SK-N-SH (cell line): ENCODE measurements at regions not wholly inside any gene's neighbourhood (a gene's known extent, or its start where the extent isn't known, plus 50 kb on each side); places are given as distances from the start of the nearest gene placed in this dataset.

Experiments
- CTCF ChIA-PET: fragments of 300-600, 350-600 bp; formaldehyde crosslinking; extraction: SDS; loops from one replicate; lab custom pipeline; 2021; lab: Yijun Ruan, JAX
- POLR2A ChIA-PET: fragments of 350-600 bp; sonication (Branson Sonifier 250); formaldehyde crosslinking; extraction: SDS; loops from one replicate; lab custom pipeline; 2020; ENCODE audit warnings: antibody characterized with exemption, inconsistent platforms; lab: Yijun Ruan, JAX
- DNase-seq: peaks from one replicate; pipeline ENCODE4 v3.0.0; 2012
- H2AFZ ChIP-seq: fragments of 200-600 bp; sonication (generic); 2 replicates; pipeline ENCODE4 v1.8.1; 2016; ENCODE audit warnings: antibody characterized with exemption, mild to moderate bottlenecking, low read depth
- H3F3A ChIP-seq: fragments of 200-600 bp; sonication (generic); replicated peaks from 2 replicates; pipeline ENCODE3; 2016; ENCODE audit warnings: antibody characterized with exemption, mild to moderate bottlenecking; ENCODE audit not compliant: insufficient read depth
- H3K27ac ChIP-seq, 2 experiments: fragments of 200-500 bp in 1 of 2; fragments of 200-600 bp in 1 of 2; sonication (Bioruptor generic) in 1 of 2; sonication (generic), shearing (Covaris generic) in 1 of 2; 2 replicates each; pipeline versions ENCODE4 v1.5.1 to v1.6.1; 2014 to 2016; ENCODE audit warnings: low read depth in 2 of 2, inconsistent platforms in 1 of 2, low read length in 1 of 2, mild to moderate bottlenecking in 1 of 2, mixed read lengths in 1 of 2
- H3K27me3 ChIP-seq: fragments of 200-600 bp; sonication (generic), shearing (Covaris generic); 2 replicates; pipeline ENCODE4 v1.6.1; 2016; ENCODE audit warnings: mixed run types; ENCODE audit not compliant: insufficient read depth
- H3K36me3 ChIP-seq, 2 experiments: fragments of 200-500 bp in 1 of 2; fragments of 200-600 bp in 1 of 2; sonication (Bioruptor generic) in 1 of 2; sonication (generic) in 1 of 2; replicated peaks in 1 of 2; 2 replicates each; pipeline versions ENCODE3 to v1.5.1; 2014 to 2016; ENCODE audit warnings: low read length in 1 of 2, mild to moderate bottlenecking in 1 of 2; ENCODE audit not compliant: insufficient read depth in 2 of 2, control insufficient read depth in 1 of 2
- H3K4me1 ChIP-seq, 2 experiments: fragments of 200-500 bp in 1 of 2; fragments of 200-600 bp in 1 of 2; sonication (Bioruptor generic) in 1 of 2; sonication (generic), shearing (Covaris generic) in 1 of 2; 2 replicates each; pipeline versions ENCODE4 v1.5.1 to v1.6.1; 2014 to 2016; ENCODE audit warnings: low read depth in 1 of 2, low read length in 1 of 2, mixed run types in 1 of 2; ENCODE audit not compliant: insufficient read depth in 2 of 2, control insufficient read depth in 1 of 2
- H3K4me2 ChIP-seq: fragments of 200-600 bp; sonication (generic), shearing (Covaris generic); 2 replicates; pipeline ENCODE4 v1.6.1; 2017; ENCODE audit warnings: mixed run types
- H3K4me3 ChIP-seq, 2 experiments: fragments of 200-500 bp in 1 of 2; fragments of 200-600 bp in 1 of 2; sonication (Bioruptor generic) in 1 of 2; sonication (generic), shearing (Covaris generic) in 1 of 2; 2 replicates each; pipeline versions ENCODE4 v1.5.1 to v1.8.1; 2014 to 2016; ENCODE audit warnings: low read depth in 2 of 2, inconsistent platforms in 1 of 2, low read length in 1 of 2, mild to moderate bottlenecking in 1 of 2, mixed read lengths in 1 of 2, moderate library complexity in 1 of 2
- H3K79me2 ChIP-seq: fragments of 200-600 bp; sonication (generic); 2 replicates; pipeline ENCODE4 v1.8.1; 2017; ENCODE audit warnings: mild to moderate bottlenecking; ENCODE audit not compliant: insufficient read depth
- H3K9ac ChIP-seq: fragments of 200-600 bp; sonication (generic); 2 replicates; pipeline ENCODE4 v1.6.1; 2017; ENCODE audit warnings: mixed run types
- H3K9me2 ChIP-seq: fragments of 200-600 bp; sonication (generic); 2 replicates; pipeline ENCODE4 v1.6.1; 2017; ENCODE audit warnings: mixed run types
- H3K9me3 ChIP-seq: fragments of 200-600 bp; sonication (generic); 2 replicates; pipeline ENCODE4 v1.6.1; 2017; ENCODE audit warnings: mixed run types, mild to moderate bottlenecking, moderate library complexity
- H4K20me1 ChIP-seq: fragments of 200-600 bp; sonication (generic); 2 replicates; pipeline ENCODE4 v1.6.1; 2017; ENCODE audit warnings: mild to moderate bottlenecking, mixed run types; ENCODE audit not compliant: insufficient read depth
- CHD2 ChIP-seq: fragments of 150-350 bp; IDR thresholded peaks from 2 replicates; pipeline ENCODE4 v1.6.1; 2018; ENCODE audit warnings: low read length; ENCODE audit not compliant: partially characterized antibody
- EZH2phosphoT487 ChIP-seq: fragments of 200-600 bp; sonication (generic); IDR thresholded peaks from 2 replicates; pipeline ENCODE4 v1.6.1; 2017; ENCODE audit warnings: low read depth, mixed run types, mild to moderate bottlenecking, antibody characterized with exemption, moderate library complexity, borderline replicate concordance
- FOSL2 ChIP-seq: IDR thresholded peaks from 2 replicates; pipeline ENCODE4 v1.4.0; 2012; ENCODE audit warnings: low read depth, mild to moderate bottlenecking, moderate library complexity, borderline replicate concordance
- FOXM1 ChIP-seq: IDR thresholded peaks from 2 replicates; pipeline ENCODE4 v1.4.0; 2012; ENCODE audit warnings: low read depth, mild to moderate bottlenecking
- GABPA ChIP-seq: IDR thresholded peaks from 2 replicates; pipeline ENCODE4 v1.4.0; 2012; ENCODE audit warnings: low read depth, mild to moderate bottlenecking
- MXI1 ChIP-seq: IDR thresholded peaks from 2 replicates; pipeline ENCODE4 v1.6.1; 2012; ENCODE audit warnings: mild to moderate bottlenecking, low read depth, low read length, improper control_type of control experiment
- NFIC ChIP-seq: IDR thresholded peaks from 2 replicates; pipeline ENCODE4 v1.4.0; 2012; ENCODE audit warnings: borderline replicate concordance
- NRF1 ChIP-seq: IDR thresholded peaks from 2 replicates; pipeline ENCODE4 v1.6.1; 2012; ENCODE audit warnings: low read depth, mild to moderate bottlenecking, low read length
- POLR2AphosphoS5 ChIP-seq: IDR thresholded peaks from 2 replicates; pipeline ENCODE4 v1.6.1; 2012; ENCODE audit warnings: low read depth, low read length
- RFX5 ChIP-seq: IDR thresholded peaks from 2 replicates; pipeline ENCODE4 v1.6.1; 2012; ENCODE audit warnings: mild to moderate bottlenecking, improper control_type of control experiment, low read length
- SMC3 ChIP-seq: IDR thresholded peaks from 2 replicates; pipeline ENCODE4 v1.6.1; 2012; ENCODE audit warnings: low read depth, low read length, improper control_type of control experiment
- TAF1 ChIP-seq: IDR thresholded peaks from 2 replicates; pipeline ENCODE4 v1.6.1; 2012; ENCODE audit warnings: low read depth, mild to moderate bottlenecking, low read length, moderate library complexity, borderline replicate concordance
- TCF12 ChIP-seq: IDR thresholded peaks from 2 replicates; pipeline ENCODE4 v1.4.0; 2012
- WGBS: methylation state at CpG from one replicate; pipeline ENCODE4 v1.1.6; 2017; ENCODE audit warnings: low lambda C conversion rate; 5-methylcytosine and 5-hydroxymethylcytosine counted together
- TF ChIP-seq, protein P1 (sequence below): IDR thresholded peaks from 2 replicates; pipeline ENCODE4 v1.6.1; 2012; ENCODE audit warnings: mild to moderate bottlenecking, low read depth, low read length, moderate library complexity
- TF ChIP-seq, protein P2 (sequence below): fragments of 200-600 bp; sonication (generic); IDR thresholded peaks from 2 replicates; pipeline ENCODE4 v1.6.1; 2017; ENCODE audit warnings: antibody characterized with exemption, mild to moderate bottlenecking, moderate library complexity
- TF ChIP-seq, protein P3 (sequence below): IDR thresholded peaks from 2 replicates; pipeline ENCODE4 v1.4.0; 2012; ENCODE audit warnings: low read depth
- TF ChIP-seq, protein P4 (sequence below): fragments of 150-350 bp; IDR thresholded peaks from 2 replicates; pipeline ENCODE4 v1.6.1; 2017; ENCODE audit warnings: antibody characterized with exemption, low read length, low read depth, borderline replicate concordance

DNA sequence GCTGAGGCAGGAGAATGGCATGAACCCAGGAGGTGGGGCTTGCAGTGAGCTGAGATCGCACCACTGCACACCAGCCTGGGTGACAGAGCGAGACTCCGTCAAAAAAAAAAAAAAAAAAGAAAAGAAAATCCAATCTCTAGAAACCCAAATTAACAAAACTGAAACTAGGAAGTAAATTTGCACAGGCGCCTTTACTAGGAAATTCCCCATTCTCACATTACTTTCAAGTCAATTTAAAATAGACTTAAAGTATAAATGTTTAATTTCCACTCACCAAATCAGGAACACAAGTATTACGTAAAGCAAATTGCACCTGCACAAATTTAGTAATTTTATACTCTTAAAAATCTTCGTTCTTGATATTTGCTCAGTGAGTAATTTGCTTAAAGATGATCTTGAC, 67.8 kb upstream of the BCAR3 start:
- H3K27ac ChIP-seq, result no peak overlapping the region
- TF ChIP-seq NRF1 (no peak), EZH2phosphoT487 (no peak), MXI1 (no peak), NFIC (no peak), POLR2AphosphoS5 (no peak), GABPA (no peak), RFX5 (no peak), CHD2 (no peak), TCF12 (no peak)
- TF ChIP-seq, protein P1, sequence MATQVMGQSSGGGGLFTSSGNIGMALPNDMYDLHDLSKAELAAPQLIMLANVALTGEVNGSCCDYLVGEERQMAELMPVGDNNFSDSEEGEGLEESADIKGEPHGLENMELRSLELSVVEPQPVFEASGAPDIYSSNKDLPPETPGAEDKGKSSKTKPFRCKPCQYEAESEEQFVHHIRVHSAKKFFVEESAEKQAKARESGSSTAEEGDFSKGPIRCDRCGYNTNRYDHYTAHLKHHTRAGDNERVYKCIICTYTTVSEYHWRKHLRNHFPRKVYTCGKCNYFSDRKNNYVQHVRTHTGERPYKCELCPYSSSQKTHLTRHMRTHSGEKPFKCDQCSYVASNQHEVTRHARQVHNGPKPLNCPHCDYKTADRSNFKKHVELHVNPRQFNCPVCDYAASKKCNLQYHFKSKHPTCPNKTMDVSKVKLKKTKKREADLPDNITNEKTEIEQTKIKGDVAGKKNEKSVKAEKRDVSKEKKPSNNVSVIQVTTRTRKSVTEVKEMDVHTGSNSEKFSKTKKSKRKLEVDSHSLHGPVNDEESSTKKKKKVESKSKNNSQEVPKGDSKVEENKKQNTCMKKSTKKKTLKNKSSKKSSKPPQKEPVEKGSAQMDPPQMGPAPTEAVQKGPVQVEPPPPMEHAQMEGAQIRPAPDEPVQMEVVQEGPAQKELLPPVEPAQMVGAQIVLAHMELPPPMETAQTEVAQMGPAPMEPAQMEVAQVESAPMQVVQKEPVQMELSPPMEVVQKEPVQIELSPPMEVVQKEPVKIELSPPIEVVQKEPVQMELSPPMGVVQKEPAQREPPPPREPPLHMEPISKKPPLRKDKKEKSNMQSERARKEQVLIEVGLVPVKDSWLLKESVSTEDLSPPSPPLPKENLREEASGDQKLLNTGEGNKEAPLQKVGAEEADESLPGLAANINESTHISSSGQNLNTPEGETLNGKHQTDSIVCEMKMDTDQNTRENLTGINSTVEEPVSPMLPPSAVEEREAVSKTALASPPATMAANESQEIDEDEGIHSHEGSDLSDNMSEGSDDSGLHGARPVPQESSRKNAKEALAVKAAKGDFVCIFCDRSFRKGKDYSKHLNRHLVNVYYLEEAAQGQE, result no peak
- TF ChIP-seq, all 33 proteins: peak for 0
- Histone ChIP-seq H3K36me3 (no peaks in the 10 kb centered on the region), H3K27me3 (no peaks in the 10 kb centered on the region), H3K4me1 (peaks cover 9 to 14% of the 10 kb centered on the region in 2 experiments), H3K9me3 (no peaks in the 10 kb centered on the region; the same call in 1 of the 2 replicates), H3F3A (peaks cover 17% of the 10 kb centered on the region), H3K9me2 (no peaks in the 10 kb centered on the region), H2AFZ (no peak overlapping the region), H3K79me2 (no peaks in the 10 kb centered on the region), H3K9ac (no peak overlapping the region), H3K4me3 (no peak overlapping the region), H4K20me1 (no peaks in the 10 kb centered on the region), H3K4me2 (no peak overlapping the region)
- WGBS, result 96% methylated on average over 6 of the region's 6 CpGs
- no peak for DNase-seq
- CTCF ChIA-PET, result interaction anchor here (0.7 to 1.7 kb wide), 3 partner anchors 19 to 65 kb away, joined by 3 read pairs; no protein-coding TSS in a partner anchor
- POLR2A ChIA-PET, result no interaction called here

DNA sequence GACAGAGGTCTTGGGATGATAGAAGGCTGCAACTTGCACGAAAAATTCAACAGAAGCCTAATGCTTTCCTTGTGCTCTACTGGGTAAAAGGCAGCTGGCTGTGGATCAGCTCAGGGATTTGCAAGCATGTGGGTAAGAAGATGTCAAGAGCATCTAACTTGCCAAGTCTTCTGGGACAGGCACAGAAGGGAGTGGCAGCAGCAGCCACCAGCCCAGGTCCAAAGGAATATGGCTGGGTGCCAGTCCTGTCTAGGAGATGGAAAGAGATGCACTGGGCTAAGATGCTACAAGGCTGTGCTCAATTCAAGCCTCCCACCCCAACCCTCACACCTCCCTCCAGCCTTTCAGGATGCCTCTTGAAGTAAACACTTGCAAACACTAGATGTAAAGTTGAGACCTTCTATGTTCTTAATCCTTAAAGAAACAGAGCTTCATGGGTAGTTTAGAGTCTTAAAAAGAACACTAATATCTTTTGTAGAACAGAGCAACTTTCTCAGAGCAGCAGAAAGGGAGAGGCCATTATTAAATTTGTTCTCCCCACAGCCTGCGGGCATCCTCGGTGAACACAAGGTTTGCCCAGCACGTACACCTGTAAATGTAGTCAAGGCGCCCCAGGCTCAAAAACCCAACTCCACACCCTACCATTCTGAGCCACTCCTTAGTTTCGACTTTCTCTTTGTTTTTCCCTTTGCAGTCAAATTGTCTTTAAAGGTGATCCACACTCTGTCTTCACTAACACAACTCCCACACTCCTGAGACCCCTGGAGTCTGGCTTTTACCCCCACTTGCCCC, 64.6 kb upstream of the BCAR3 start:
- H3K9me3 ChIP-seq, result no peaks in the 10 kb centered on the region; the same call in 1 of the 2 replicates
- H3F3A ChIP-seq, result peaks cover 7% of the 10 kb centered on the region
- no peak for DNase-seq
- H3K4me1 ChIP-seq, result peaks cover 0 to 2% of the 10 kb centered on the region in 2 experiments; a peak in 2 of 4 replicates
- no peaks in the 10 kb centered on the region for H3K27me3 ChIP-seq
- 81% methylated on average over 6 of the region's 6 CpGs for WGBS
- TF ChIP-seq FOSL2 (no peak), MXI1 (no peak), CHD2 (no peak), SMC3 (no peak), EZH2phosphoT487 (no peak), FOXM1 (no peak), TAF1 (no peak), TCF12 (no peak)
- TF ChIP-seq, protein P2, sequence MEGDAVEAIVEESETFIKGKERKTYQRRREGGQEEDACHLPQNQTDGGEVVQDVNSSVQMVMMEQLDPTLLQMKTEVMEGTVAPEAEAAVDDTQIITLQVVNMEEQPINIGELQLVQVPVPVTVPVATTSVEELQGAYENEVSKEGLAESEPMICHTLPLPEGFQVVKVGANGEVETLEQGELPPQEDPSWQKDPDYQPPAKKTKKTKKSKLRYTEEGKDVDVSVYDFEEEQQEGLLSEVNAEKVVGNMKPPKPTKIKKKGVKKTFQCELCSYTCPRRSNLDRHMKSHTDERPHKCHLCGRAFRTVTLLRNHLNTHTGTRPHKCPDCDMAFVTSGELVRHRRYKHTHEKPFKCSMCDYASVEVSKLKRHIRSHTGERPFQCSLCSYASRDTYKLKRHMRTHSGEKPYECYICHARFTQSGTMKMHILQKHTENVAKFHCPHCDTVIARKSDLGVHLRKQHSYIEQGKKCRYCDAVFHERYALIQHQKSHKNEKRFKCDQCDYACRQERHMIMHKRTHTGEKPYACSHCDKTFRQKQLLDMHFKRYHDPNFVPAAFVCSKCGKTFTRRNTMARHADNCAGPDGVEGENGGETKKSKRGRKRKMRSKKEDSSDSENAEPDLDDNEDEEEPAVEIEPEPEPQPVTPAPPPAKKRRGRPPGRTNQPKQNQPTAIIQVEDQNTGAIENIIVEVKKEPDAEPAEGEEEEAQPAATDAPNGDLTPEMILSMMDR, result no peak
- TF ChIP-seq, protein P3, sequence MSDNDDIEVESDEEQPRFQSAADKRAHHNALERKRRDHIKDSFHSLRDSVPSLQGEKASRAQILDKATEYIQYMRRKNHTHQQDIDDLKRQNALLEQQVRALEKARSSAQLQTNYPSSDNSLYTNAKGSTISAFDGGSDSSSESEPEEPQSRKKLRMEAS, result no peak
- TF ChIP-seq, protein P4, sequence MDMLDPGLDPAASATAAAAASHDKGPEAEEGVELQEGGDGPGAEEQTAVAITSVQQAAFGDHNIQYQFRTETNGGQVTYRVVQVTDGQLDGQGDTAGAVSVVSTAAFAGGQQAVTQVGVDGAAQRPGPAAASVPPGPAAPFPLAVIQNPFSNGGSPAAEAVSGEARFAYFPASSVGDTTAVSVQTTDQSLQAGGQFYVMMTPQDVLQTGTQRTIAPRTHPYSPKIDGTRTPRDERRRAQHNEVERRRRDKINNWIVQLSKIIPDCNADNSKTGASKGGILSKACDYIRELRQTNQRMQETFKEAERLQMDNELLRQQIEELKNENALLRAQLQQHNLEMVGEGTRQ, result no peak
- POLR2A ChIA-PET, result no interaction called here
- H2AFZ ChIP-seq, result no peak overlapping the region
- CTCF ChIA-PET, result interaction anchor here (2.8 kb wide), 1 partner anchor 68 kb away, joined by 18 read pairs; no protein-coding TSS in a partner anchor
- no peaks in the 10 kb centered on the region for H3K36me3 ChIP-seq
- no peak overlapping the region for H3K4me3 ChIP-seq
- no peaks in the 10 kb centered on the region for H4K20me1 ChIP-seq
- no peaks in the 10 kb centered on the region for H3K9me2 ChIP-seq
- no peak overlapping the region for H3K27ac ChIP-seq
- no peak overlapping the region for H3K4me2 ChIP-seq
- no peak overlapping the region for H3K9ac ChIP-seq
- H3K79me2 ChIP-seq, result no peaks in the 10 kb centered on the region
